Esophagus muscularis mucosa (tissue), 4 donors: ENCODE measurements at regions not wholly inside any gene's neighbourhood (a gene's known extent, or its start where the extent isn't known, plus 50 kb on each side); places are given as distances from the start of the nearest gene placed in this dataset.
"Not testable (repeated sequence)": the region's sequence is repeated elsewhere in the genome, so short reads cannot be mapped to it uniquely, and the experiment has no call there.

Source experiments
- DNase-seq: peaks from one replicate; pipeline ENCODE4 v3.0.0-alpha.2; 2017; ENCODE audit errors: extremely low spot score
- H3K27ac ChIP-seq, 4 donors: fragments of 200-600 bp; sonication (generic); replicated peaks in 1 of 4; 1 replicate in 3 of 4; 2 replicates in 1 of 4; pipeline ENCODE4 v1.5.1; 2016 to 2019; ENCODE audit warnings: mild to moderate bottlenecking in 1 of 4
- H3K27me3 ChIP-seq, 4 donors: fragments of 200-600 bp; sonication (generic); one replicate each; pipeline versions ENCODE4 v1.5.1 to v1.6.0; 2016 to 2019
- H3K36me3 ChIP-seq, 4 donors: fragments of 200-600 bp; sonication (generic); one replicate each; pipeline ENCODE4 v1.5.1; 2016 to 2019
- H3K4me1 ChIP-seq, 4 donors: fragments of 200-600 bp; sonication (generic); one replicate each; pipeline ENCODE4 v1.5.1; 2016 to 2019
- H3K4me3 ChIP-seq, 4 donors: fragments of 200-600 bp; sonication (generic); 1 replicate in 2 of 4; 2 replicates in 2 of 4; pipeline ENCODE4 v1.5.1; 2016 to 2019; ENCODE audit warnings: mild to moderate bottlenecking in 4 of 4, moderate library complexity in 1 of 4
- H3K9me3 ChIP-seq, 4 donors: fragments of 200-600 bp; sonication (generic); 1 replicate in 3 of 4; 2 replicates in 1 of 4; pipeline ENCODE4 v1.5.1; 2016 to 2019
- CTCF ChIP-seq, 3 experiments: fragments of 200-600 bp in 2 of 3; fragments of 450-650 bp in 1 of 3; sonication (generic) in 2 of 3; IDR thresholded peaks; one replicate each; pipeline ENCODE4 v1.5.1; 2017 to 2019; ENCODE audit warnings: antibody characterized with exemption in 3 of 3, mild to moderate bottlenecking in 2 of 3, moderate library complexity in 1 of 3
- EP300 ChIP-seq: sonication (generic); formaldehyde crosslinking; IDR thresholded peaks from one replicate; pipeline ENCODE4 v1.6.1; 2017; ENCODE audit warnings: antibody characterized with exemption
- POLR2A ChIP-seq: fragments of 450-650 bp; IDR thresholded peaks from one replicate; pipeline ENCODE4 v1.6.1; 2017; ENCODE audit warnings: antibody characterized with exemption, moderate library complexity, mild to moderate bottlenecking, low read depth
- POLR2AphosphoS5 ChIP-seq, 2 donors: sonication (generic); formaldehyde crosslinking; IDR thresholded peaks; one replicate each; pipeline ENCODE4 v1.6.1; 2017; ENCODE audit warnings: antibody characterized with exemption in 2 of 2
- WGBS: methylation state at CpG from one replicate; pipeline ENCODE4 v1.1.5; 2018; 5-methylcytosine and 5-hydroxymethylcytosine counted together
- intact Hi-C: fragments of 100-400 bp; cut with DNase I; formaldehyde crosslinking; loops from one replicate; pipeline ENCODE4 v1.15.1; 2023

GRCh38 chr7:125424721-125425120 is 495.1 kb upstream of the POT1 start:
- intact Hi-C loops = no loop called here
- H3K27ac ChIP-seq = no peak overlapping the region
- 46% methylated on average over 3 of the region's 3 CpGs for WGBS
- DNase-seq = no peak
- H3K4me1 ChIP-seq = no peaks in the 10 kb centered on the region
- H3K27me3 ChIP-seq = no peaks in the 10 kb centered on the region
- TF ChIP-seq CTCF (IDR thresholded peaks at IDR 0.05) (no peak), POLR2AphosphoS5 (IDR thresholded peaks at IDR 0.05) (no peak), POLR2A (no peak), EP300 (no peak)
- no peaks in the 10 kb centered on the region for H3K9me3 ChIP-seq
- no peak overlapping the region for H3K4me3 ChIP-seq
- no peaks in the 10 kb centered on the region for H3K36me3 ChIP-seq

- intact Hi-C loops = no loop called here
- Histone ChIP-seq H3K4me1 (no peaks in the 10 kb centered on the region), H3K4me3 (no peak overlapping the region), H3K27me3 (no peaks in the 10 kb centered on the region), H3K9me3 (no peaks in the 10 kb centered on the region), H3K36me3 (no peaks in the 10 kb centered on the region), H3K27ac (no peak overlapping the region)
- TF ChIP-seq EP300 (no peak), CTCF (IDR thresholded peaks at IDR 0.05) (no peak), POLR2A (no peak), POLR2AphosphoS5 (IDR thresholded peaks at IDR 0.05) (no peak)
- no peak for DNase-seq
Measured at GRCh38 chr7:125423458-125424155, 494.0 kb upstream of the POT1 start.

- H3K4me1 ChIP-seq, DNase-seq, H3K27me3 ChIP-seq, H3K27ac ChIP-seq, intact Hi-C loops, H3K36me3 ChIP-seq, H3K9me3 ChIP-seq, H3K4me3 ChIP-seq: not testable (repeated sequence)
- 75% methylated on average over 3 of the region's 3 CpGs for WGBS
Measured at GRCh38 chr7:125421407-125421806, 491.8 kb upstream of the POT1 start.

- Histone ChIP-seq H3K9me3 (no peaks in the 10 kb centered on the region), H3K4me1 (no peaks in the 10 kb centered on the region), H3K27me3 (no peaks in the 10 kb centered on the region), H3K4me3 (no peak overlapping the region), H3K27ac (no peak overlapping the region), H3K36me3 (no peaks in the 10 kb centered on the region)
- intact Hi-C loops = no loop called here
- WGBS = 78% methylated on average over 2 of the region's 2 CpGs
- TF ChIP-seq EP300 (no peak), POLR2A (no peak)
- no peak for DNase-seq
Measured at GRCh38 chr7:125412890-125413665, 483.5 kb upstream of the POT1 start.

GRCh38 chr7:125409921-125410320 is 480.3 kb upstream of the POT1 start:
- Histone ChIP-seq H3K27ac (no peak overlapping the region), H3K4me3 (no peak overlapping the region), H3K9me3 (no peaks in the 10 kb centered on the region), H3K36me3 (no peaks in the 10 kb centered on the region), H3K27me3 (no peaks in the 10 kb centered on the region), H3K4me1 (no peaks in the 10 kb centered on the region)
- no peak for DNase-seq
- TF ChIP-seq POLR2A (no peak), CTCF (IDR thresholded peaks at IDR 0.05) (no peak), EP300 (no peak), POLR2AphosphoS5 (IDR thresholded peaks at IDR 0.05) (no peak)
- intact Hi-C loops = no loop called here
